Right atrium auricular region (tissue), 2 donors: ENCODE measurements at regions not wholly inside any gene's neighbourhood (a gene's known extent, or its start where the extent isn't known, plus 50 kb on each side); places are given as distances from the start of the nearest gene placed in this dataset.

Experiments
- DNase-seq: peaks from one replicate; pipeline ENCODE4 v3.0.0-alpha.2; 2019; ENCODE audit warnings: low spot score
- H3K27ac ChIP-seq, 2 donors: fragments of 200-600 bp; sonication (generic); 1 replicate in 1 of 2; 2 replicates in 1 of 2; pipeline ENCODE4 v1.5.1; 2016 to 2019
- H3K27me3 ChIP-seq, 2 donors: fragments of 200-600 bp; sonication (generic); one replicate each; pipeline versions ENCODE4 v1.5.1 to v1.6.0; 2017 to 2019
- H3K36me3 ChIP-seq: fragments of 200-600 bp; sonication (generic); one replicate; pipeline ENCODE4 v1.5.1; 2016
- H3K4me1 ChIP-seq, 2 donors: fragments of 200-600 bp; sonication (generic); one replicate each; pipeline versions ENCODE4 v1.5.1 to v1.6.0; 2017 to 2019
- H3K4me3 ChIP-seq, 2 donors: fragments of 200-600 bp; sonication (generic); 1 replicate in 1 of 2; 2 replicates in 1 of 2; pipeline ENCODE4 v1.5.1; 2017 to 2019; ENCODE audit warnings: mild to moderate bottlenecking in 1 of 2, moderate library complexity in 1 of 2
- H3K9me3 ChIP-seq, 2 donors: fragments of 200-600 bp; sonication (generic); one replicate each; pipeline ENCODE4 v1.5.1; 2019
- CTCF ChIP-seq, 2 donors: fragments of 200-600 bp; sonication (generic); IDR thresholded peaks; one replicate each; pipeline ENCODE4 v1.5.1; 2019; ENCODE audit warnings: antibody characterized with exemption in 2 of 2

GRCh38 chrX:107560980-107561379 lies 67.3 kb upstream of the PRPS1 start:
- no peak overlapping the region for H3K4me3 ChIP-seq
- no peak for TF ChIP-seq CTCF (IDR thresholded peaks at IDR 0.05)
- H3K27me3 ChIP-seq = no peaks in the 10 kb centered on the region
- H3K27ac ChIP-seq = no peak overlapping the region
- H3K36me3 ChIP-seq = no peaks in the 10 kb centered on the region
- DNase-seq = no peak
- no peaks in the 10 kb centered on the region for H3K9me3 ChIP-seq
- H3K4me1 ChIP-seq = no peaks in the 10 kb centered on the region

DNA sequence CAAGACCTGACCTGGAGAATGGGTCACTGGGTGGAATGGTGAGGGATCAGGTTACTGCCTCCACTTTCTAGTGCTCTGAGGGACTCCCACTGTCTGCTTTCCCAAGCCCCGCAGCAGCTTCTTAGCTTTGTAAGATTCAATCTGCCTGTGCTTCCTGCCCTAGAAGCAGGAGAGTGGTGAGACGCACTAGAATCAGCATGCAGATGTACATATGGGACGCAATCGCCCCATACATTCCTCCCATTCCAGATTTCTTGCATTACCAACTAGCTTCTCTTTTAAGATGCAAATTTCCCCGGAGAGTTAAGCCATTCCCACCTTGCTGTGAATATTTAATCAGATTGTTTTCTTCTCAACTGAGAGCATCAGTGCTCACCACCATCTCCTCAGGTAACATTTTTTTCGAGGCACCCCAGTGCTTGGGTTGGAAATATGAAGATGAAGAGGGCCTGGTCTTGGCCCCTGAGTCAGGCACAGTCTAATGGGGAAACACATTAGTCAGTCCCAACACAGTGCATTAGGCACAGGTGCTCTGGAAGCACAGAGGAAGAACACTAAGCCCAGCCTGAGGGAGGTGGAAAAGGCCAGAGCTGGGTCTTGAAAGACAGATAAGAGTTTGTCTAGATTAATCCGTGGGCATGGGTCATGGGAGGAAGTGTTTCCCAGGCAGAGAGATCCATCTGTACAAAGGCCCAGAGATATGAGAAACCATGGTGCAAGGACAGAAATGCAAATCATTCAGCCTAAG lies 66.7 kb upstream of the PRPS1 start:
- Histone ChIP-seq H3K27me3 (no peaks in the 10 kb centered on the region), H3K36me3 (no peaks in the 10 kb centered on the region)

GRCh38 chrX:107562482-107562881 lies 65.8 kb upstream of the PRPS1 start:
- Histone ChIP-seq H3K4me3 (no peak overlapping the region), H3K9me3 (no peaks in the 10 kb centered on the region), H3K36me3 (no peaks in the 10 kb centered on the region), H3K4me1 (no peaks in the 10 kb centered on the region), H3K27me3 (no peaks in the 10 kb centered on the region), H3K27ac (no peak overlapping the region)
- TF ChIP-seq CTCF (IDR thresholded peaks at IDR 0.05) = no peak
- DNase-seq = no peak

More for the DNA sequence above, 66.7 kb upstream of the PRPS1 start:
- H3K4me1 ChIP-seq = no peaks in the 10 kb centered on the region
- no peak for DNase-seq
- no peaks in the 10 kb centered on the region for H3K9me3 ChIP-seq
- no peak overlapping the region for H3K4me3 ChIP-seq
- TF ChIP-seq CTCF (IDR thresholded peaks at IDR 0.05) = no peak
- no peak overlapping the region for H3K27ac ChIP-seq

DNA sequence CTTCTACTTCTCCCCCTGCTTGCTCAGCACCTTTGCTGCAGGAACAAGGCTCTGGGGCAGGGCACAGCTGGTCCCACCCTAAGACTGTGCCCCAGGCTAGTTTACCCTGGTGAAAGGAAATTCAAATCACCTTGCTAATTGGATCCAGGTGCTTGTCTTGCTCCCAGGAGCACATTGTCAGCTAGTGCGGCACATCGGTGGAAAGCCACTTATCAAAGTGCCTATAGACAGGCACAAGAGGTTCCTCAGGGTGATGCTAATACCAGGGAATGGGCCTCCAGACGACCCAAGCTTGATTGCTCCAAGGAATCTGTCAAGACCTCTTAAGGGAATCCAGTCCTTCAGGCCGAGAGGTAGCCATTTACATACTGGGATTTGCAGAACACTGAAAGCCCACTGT lies 64.5 kb upstream of the PRPS1 start:
- no peaks in the 10 kb centered on the region for H3K9me3 ChIP-seq
- no peaks in the 10 kb centered on the region for H3K27me3 ChIP-seq
- no peak overlapping the region for H3K27ac ChIP-seq
- no peak for DNase-seq
- TF ChIP-seq CTCF (IDR thresholded peaks at IDR 0.05) = no peak
- H3K36me3 ChIP-seq = no peaks in the 10 kb centered on the region
- no peaks in the 10 kb centered on the region for H3K4me1 ChIP-seq
- H3K4me3 ChIP-seq = no peak overlapping the region

DNA sequence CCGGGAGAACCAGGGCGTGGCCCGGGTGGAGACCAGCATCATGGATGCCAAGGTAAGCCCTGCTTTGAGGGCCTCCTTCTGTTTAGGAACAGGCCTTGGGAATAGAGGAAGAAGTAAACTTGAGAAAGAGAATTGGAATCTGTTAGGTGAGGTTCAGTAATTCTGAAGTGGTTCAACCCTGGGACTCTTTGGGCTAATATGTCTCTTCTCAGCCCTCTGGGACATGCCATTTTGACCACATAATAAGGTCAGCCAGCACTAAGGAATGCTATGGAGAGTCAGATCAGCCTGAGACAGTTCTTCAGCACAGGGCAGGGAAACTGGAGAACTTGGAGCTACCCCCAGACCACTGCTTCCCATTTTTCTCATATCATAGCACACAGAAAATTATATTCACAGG lies 63.3 kb upstream of the PRPS1 start:
- no peak for DNase-seq
- no peak for TF ChIP-seq CTCF (IDR thresholded peaks at IDR 0.05)
- Histone ChIP-seq H3K27ac (no peak overlapping the region), H3K9me3 (no peaks in the 10 kb centered on the region), H3K4me3 (no peak overlapping the region), H3K4me1 (no peaks in the 10 kb centered on the region), H3K27me3 (no peaks in the 10 kb centered on the region), H3K36me3 (no peaks in the 10 kb centered on the region)
